ENCODE measurements at regions not wholly inside any gene's neighbourhood (a gene's known extent, or its start where the extent isn't known, plus 50 kb on each side); places are given as distances from the start of the nearest gene placed in this dataset.
"Not testable (repeated sequence)": the region's sequence is repeated elsewhere in the genome, so short reads cannot be mapped to it uniquely, and the experiment has no call there.

DNA sequence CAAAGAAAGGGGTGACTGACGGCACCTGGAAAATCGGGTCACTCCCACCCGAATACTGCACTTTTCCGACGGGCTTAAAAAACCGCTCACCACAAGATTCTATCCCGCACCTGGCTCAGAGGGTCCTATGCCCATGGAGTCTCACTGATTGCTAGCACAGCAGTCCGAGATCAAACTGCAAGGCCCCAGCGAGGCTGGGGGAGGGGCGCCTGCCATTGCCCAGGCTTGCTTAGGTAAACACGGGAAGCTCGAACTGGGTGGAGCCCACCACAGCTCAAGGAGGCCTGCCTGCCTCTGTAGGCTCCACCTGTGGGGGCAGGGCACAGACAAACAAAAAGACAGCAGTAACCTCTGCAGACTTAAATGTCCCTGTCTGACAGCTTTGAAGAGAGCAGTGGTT is 327.0 kb upstream of the MEIS2 start:
- DNase-seq = not testable (repeated sequence)

DNA sequence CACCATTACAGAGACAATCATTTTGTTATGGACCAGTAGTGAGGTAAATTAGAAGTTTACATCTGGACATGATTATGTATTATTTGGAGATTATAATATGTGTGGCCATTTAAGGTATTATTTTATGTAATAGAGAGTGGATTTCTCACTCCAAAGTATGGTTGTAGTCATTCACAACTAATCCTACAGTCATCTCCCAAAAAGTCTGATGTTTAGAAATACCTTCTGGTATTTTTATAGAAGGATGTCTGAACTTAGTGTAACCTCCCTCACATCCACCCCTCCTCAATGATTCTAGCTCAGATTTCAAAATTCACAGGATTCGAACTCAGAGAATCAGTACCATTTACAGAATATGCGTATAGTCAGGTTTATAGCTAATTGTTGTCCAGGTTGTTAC is 346.6 kb upstream of the MEIS2 start:
- no peak for DNase-seq

GRCh38 chr15:37452498-37452897 is 352.1 kb upstream of the MEIS2 start:
- no peak for DNase-seq

DNA sequence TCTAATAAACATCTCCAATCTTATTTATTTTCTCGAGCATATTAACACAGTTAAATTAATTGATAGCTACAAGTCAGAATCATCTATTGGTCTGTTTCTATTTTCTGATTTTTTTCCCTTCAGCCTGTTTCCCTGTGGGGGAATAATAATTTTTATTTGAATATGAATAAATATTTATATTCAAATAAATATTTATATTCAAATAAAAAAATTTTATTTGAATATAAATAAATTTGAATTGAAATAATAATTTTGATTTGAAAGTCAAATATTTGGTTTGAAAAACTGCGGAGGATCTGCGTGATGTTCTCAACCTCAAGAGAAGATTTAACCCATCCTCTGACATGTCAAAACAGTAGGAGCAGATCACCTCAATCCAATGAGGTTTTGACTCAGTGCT is 380.1 kb upstream of the MEIS2 start:
- no peak for DNase-seq

DNA sequence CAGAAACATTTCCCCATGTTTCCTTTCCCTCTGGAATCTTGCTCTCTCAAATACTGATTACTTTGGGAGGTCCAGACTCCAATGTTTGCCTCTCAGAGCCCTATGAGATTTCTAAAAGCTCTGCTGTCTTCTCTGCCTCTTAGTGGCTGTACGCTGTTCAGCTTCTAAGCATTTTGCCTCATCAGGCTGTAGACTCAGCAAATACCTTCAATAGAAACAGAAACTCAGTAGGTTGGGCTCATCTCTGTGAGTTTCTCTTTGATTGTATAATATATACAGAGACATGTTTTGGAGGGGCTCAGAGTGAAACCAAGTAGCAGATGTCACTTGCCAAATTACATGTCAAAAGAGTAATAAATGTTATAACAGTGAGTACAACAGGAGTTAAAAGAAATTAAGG is 380.8 kb upstream of the MEIS2 start:
- DNase-seq = no peak

- DNase-seq = no peak
These were observed 383.4 kb upstream of the MEIS2 start for GRCh38 chr15:37483779-37484178.

- no peak for DNase-seq
These were observed 384.7 kb upstream of the MEIS2 start for GRCh38 chr15:37485056-37485455.

- no peak for DNase-seq
These were observed 390.4 kb upstream of the MEIS2 start for GRCh38 chr15:37490707-37491106.

DNA sequence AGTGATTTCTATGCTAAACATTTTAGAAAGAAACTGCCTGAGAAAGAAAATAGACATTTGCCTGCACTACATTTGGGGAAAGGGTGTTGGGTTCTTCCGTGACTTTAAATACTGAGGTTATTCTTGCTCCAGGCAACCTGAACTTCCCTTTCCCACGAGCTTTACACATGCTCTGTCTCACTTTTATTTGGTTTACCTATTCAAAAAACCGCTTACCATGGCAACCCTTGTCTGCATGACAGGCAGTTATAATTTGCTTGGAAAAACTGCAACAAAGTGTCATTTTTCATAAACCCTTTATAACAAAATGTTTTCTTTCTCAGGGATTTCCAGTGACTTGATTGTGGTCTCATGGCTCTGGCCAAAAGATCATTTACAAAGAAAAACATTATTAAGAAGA is 416.3 kb upstream of the MEIS2 start:
- no peak for DNase-seq

DNA sequence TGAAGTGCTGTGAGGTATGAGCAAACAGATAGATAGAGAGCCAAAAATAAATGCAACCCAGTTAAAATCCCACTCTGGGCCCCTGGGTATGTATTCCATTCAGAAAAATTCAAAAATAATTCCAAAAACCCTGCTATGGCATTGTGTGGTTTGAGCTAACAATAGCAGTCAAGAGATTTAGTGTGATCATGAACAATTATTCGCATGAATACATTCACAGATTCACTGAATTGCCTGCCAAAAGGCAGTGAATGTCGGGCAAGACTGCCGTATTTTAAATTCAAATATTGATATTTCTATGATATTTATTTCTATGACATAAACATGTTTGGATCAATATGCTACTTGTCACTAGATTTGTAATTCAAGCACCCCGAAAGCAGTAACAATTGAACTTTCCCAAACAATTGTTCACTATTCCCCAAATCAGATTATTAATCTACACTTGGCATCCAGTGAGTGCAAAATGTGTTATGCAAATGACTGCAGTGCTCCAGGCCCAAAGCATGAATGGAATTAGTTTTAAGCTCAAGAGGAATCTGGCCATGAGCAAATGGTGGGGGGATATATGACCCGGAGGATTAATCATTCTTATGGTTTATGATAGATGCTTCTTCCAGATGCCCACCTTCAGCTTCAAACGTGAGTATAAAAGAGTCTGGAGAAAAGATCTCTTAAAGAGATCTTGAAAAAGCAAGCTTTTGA is 417.0 kb upstream of the MEIS2 start:
- no peak for DNase-seq

DNA sequence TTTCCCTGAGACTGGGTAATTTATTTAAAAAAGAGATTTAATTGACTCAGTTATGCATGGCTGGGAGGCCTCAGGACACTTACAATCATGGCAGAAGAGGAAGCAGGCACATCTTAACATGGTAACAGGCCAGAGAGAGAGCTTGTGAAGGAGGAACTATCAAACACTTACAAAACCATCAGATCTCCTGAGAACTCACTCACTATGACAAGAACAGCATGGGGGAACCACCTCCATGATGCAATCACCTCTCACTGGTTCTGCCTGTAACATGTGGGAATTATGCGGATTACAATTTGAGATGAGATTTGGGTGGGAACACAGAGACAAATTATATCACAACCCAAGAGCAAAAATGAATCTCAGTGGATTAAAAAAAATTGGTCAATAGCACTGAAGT is 416.0 kb upstream of the TMCO5A start:
- DNase-seq = no peak

DNA sequence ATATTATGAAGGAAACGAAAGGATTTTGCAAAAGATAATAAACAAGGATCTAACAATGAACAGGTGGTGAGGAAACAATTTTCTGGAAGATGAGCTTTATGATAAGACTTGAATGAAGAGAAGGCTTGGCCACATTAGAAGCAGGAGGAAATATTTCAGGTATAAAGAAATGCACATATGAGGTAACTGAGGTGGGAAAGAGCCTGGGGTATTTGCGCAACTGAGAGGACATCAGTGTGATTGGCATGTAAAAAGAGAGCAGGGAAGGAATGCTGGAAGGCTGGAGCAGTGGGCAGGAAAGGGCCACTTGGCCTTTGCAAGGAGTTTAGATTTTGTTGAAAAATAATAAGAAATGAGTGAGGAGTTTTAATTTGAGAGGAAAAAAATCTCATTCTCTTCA is 414.4 kb upstream of the TMCO5A start:
- no peak for DNase-seq

GRCh38 chr15:37520882-37521281 is 413.6 kb upstream of the TMCO5A start:
- DNase-seq = no peak

- no peak for DNase-seq
These were observed 409.8 kb upstream of the TMCO5A start for GRCh38 chr15:37524601-37525000.

- DNase-seq = no peak
These were observed 406.0 kb upstream of the TMCO5A start for GRCh38 chr15:37528432-37528831.

DNA sequence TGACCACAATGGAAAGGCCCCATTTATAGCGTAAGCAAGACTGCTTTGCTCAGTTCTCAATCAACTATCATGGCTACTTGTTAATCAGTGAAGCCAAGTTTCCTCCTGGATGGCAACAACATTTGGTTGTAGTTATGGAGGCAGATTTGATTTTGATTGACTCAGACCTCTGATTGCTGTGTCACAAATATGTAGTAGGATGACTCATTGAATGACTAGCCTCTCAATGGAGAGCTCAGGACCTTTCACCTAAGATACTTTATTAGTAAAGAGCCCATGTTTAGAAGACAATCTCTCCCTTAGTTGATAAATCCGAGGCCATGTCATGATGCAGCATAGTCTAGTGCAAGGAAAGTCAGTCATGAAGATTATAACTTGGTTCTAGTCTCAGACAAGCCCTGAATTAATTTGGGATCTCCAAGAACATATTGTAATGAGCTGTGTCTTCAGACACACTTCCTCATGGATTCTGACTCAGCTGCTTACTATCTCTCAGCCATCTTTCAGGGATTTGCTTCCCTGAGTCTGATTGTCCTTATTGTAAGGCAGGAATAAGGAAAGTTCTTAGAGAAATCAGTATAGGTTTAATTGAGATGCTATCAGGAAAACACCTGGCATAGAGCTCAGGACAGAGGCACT is 397.4 kb upstream of the TMCO5A start:
- DNase-seq = no peak

GRCh38 chr15:37537802-37538201 is 396.6 kb upstream of the TMCO5A start:
- DNase-seq = no peak

DNA sequence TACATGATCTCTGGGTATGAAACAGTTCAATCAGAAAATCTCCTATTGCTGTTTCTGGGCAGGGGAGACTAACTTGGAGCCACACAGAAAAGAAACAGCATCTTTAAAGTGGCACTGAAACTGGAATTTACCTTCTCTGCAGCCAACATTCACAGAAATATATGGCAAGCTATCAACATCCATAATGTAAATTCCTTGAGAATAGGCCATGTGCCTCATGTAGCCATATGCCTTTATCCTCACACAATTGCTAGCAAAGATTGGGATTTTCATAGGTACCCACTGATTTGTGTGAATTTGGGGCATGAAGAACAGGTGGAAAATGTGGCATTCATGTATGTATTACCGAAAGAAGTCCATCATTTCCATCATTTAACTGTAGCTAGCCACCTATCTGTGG is 386.3 kb upstream of the TMCO5A start:
- no peak for DNase-seq

- no peak for DNase-seq
These were observed 383.9 kb upstream of the TMCO5A start for GRCh38 chr15:37550360-37551024.

DNA sequence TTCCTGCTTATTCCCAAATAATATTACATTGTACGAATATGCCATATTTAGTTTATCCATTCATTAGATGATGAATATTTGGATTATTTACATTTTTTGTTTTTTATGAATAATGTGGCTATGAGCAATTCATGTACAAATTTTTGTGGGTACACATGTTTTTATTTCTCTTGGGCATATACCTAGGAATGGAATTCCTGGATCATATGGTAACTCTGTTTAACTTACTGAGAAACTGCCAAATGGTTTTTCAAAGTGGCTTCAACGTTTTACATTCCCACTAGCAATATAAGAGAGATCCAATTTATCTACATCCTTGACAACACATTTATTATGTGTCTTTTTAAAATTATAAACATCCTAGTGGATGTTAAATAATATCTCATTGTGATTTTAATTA is 362.0 kb upstream of the TMCO5A start:
- DNase-seq = no peak

DNA sequence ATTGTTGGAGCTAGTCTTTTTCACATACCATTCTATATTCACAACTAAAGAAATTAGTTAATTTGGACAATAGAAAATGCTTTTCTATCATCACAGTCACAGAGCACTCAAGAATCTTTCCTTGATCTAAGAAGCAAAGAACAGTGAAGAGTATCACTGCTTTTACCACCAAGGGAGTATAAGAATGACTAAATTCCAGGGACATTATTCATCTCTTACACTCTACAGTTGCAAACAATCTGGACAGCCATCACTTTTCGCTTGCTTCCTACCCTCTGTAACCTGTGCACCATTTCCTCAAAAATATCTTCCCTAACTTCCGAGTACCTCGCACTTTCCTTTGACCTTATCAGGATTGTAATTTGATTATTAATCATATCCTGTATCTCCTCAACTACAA is 359.5 kb upstream of the TMCO5A start:
- no peak for DNase-seq

- DNase-seq = no peak
These were observed 357.5 kb upstream of the TMCO5A start for GRCh38 chr15:37576952-37577351.

DNA sequence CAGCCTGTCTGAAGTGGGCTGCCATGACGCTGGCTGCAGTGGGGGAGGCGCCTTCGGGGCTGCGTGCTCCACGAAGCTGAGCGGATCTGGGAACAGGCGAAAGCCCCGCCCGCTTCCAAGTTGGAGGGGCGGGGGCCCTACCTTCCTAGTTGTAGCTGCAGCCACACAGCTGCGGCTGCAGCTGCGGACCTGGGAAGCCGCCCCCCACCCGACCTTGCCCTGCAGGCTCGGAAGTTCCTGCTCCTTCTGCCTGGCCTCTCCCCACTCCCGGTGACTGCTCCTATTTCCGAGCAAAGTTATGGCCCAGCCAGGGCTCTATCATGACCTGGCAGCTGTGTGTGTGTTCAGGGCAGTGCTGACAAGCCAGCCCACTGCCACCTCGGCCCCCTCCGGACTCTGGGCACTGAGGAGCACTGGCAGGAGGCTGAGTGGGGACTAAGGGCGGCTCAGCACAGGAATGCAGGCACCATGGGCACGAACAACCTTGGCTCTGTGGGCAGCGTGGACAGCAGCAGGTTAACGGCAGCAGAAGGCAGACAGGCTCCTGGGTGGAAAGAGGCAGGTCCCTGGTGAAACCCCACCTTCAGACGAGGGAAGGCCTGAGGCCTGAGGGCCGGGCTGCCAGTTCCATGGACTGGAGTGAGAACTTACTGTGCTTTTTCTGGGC is 352.4 kb upstream of the TMCO5A start:
- DNase-seq = no peak

DNA sequence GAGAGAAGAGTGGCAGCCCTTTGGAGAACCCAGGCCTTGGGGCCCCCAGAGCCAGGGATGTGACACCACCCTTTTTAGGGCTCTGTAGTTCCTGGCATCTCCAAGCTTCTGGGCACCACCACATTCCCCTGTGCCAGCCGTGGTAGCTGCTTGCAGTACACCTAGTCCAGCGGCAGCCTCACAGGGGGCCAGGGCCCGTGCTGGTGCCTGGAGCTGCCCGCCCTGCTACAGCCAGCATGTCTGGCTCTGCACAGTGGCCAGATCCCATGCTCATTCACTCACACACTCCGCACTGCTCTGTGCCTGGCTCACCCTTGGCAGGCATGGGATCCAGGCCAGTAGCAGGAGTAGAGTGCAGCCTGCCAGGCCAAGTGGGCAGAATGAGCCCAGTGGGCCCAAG is 351.6 kb upstream of the TMCO5A start:
- DNase-seq = no peak
